ENCODE measurements at regions not wholly inside any gene's neighbourhood (a gene's known extent, or its start where the extent isn't known, plus 50 kb on each side); places are given as distances from the start of the nearest gene placed in this dataset.

DNA sequence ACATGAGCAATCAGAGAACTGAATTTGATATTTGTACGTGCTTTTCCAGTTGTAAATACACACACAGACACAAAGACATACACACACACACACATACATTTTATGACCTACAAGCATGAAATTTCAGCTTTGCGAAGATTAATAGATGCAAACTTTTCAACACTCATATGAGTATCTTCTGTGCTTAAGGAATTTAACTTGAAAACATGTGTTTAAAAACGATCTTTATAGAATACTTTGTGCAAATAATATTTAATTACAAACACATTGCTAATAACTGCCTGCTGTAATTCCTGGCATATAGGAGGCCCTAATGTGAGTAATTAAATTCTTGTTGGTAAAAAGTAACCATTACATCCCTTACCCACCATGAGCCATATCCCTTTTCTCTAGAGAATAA, 107.7 kb upstream of the PLSCR5 start (continued):
- TF ChIP-seq, protein P1, sequence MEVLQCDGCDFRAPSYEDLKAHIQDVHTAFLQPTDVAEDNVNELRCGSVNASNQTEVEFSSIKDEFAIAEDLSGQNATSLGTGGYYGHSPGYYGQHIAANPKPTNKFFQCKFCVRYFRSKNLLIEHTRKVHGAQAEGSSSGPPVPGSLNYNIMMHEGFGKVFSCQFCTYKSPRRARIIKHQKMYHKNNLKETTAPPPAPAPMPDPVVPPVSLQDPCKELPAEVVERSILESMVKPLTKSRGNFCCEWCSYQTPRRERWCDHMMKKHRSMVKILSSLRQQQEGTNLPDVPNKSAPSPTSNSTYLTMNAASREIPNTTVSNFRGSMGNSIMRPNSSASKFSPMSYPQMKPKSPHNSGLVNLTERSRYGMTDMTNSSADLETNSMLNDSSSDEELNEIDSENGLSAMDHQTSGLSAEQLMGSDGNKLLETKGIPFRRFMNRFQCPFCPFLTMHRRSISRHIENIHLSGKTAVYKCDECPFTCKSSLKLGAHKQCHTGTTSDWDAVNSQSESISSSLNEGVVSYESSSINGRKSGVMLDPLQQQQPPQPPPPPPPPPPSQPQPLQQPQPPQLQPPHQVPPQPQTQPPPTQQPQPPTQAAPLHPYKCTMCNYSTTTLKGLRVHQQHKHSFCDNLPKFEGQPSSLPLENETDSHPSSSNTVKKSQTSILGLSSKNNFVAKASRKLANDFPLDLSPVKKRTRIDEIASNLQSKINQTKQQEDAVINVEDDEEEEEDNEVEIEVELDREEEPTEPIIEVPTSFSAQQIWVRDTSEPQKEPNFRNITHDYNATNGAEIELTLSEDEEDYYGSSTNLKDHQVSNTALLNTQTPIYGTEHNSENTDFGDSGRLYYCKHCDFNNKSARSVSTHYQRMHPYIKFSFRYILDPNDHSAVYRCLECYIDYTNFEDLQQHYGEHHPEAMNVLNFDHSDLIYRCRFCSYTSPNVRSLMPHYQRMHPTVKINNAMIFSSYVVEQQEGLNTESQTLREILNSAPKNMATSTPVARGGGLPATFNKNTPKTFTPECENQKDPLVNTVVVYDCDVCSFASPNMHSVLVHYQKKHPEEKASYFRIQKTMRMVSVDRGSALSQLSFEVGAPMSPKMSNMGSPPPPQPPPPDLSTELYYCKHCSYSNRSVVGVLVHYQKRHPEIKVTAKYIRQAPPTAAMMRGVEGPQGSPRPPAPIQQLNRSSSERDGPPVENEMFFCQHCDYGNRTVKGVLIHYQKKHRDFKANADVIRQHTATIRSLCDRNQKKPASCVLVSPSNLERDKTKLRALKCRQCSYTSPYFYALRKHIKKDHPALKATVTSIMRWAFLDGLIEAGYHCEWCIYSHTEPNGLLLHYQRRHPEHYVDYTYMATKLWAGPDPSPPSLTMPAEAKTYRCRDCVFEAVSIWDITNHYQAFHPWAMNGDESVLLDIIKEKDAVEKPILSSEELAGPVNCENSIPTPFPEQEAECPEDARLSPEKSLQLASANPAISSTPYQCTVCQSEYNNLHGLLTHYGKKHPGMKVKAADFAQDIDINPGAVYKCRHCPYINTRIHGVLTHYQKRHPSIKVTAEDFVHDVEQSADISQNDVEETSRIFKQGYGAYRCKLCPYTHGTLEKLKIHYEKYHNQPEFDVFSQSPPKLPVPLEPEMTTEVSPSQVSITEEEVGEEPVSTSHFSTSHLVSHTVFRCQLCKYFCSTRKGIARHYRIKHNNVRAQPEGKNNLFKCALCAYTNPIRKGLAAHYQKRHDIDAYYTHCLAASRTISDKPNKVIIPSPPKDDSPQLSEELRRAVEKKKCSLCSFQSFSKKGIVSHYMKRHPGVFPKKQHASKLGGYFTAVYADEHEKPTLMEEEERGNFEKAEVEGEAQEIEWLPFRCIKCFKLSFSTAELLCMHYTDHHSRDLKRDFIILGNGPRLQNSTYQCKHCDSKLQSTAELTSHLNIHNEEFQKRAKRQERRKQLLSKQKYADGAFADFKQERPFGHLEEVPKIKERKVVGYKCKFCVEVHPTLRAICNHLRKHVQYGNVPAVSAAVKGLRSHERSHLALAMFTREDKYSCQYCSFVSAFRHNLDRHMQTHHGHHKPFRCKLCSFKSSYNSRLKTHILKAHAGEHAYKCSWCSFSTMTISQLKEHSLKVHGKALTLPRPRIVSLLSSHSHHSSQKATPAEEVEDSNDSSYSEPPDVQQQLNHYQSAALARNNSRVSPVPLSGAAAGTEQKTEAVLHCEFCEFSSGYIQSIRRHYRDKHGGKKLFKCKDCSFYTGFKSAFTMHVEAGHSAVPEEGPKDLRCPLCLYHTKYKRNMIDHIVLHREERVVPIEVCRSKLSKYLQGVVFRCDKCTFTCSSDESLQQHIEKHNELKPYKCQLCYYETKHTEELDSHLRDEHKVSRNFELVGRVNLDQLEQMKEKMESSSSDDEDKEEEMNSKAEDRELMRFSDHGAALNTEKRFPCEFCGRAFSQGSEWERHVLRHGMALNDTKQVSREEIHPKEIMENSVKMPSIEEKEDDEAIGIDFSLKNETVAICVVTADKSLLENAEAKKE (CRISPR knock-in tag; IDR thresholded peaks at IDR 0.05), result no peak
- TF ChIP-seq POLR2AphosphoS5 (IDR thresholded peaks at IDR 0.05; ENCODE audit: low read depth) (no peak), NANOG (IDR thresholded peaks at IDR 0.05; ENCODE audit: borderline replicate concordance) (no peak), JUNB (IDR thresholded peaks at IDR 0.05; ENCODE audit: unreplicated experiment) (no peak), CREB1 (CRISPR knock-in tag; IDR thresholded peaks at IDR 0.05; ENCODE audit: low read depth) (no peak)

DNA sequence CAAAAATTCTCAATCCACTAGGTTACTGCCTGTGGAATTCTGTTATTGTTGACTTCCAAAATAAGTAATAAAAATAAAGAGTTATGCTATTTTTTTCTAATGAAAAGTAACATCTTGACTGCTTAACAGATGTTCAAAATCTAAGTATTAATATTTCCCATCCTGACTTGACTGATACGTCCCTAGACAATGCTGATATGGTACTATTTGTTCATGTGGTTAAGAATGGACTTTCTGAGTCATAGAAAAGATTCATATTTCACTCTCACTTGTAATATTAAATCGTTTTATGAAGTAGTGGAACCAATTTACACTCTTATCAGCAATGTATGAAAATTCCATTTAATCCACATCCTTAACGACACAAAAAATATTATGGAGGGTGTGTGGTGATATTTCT, 104.8 kb upstream of the PLSCR5 start:
- Histone ChIP-seq H3K79me2 (replicated peaks; ENCODE audit: insufficient read depth) (no peaks in the 10 kb centered on the region), H3K4me3 (no peak overlapping the region), H3F3A (replicated peaks; ENCODE audit: low read depth) (no peaks in the 10 kb centered on the region), H3K36me3 (ENCODE audit: insufficient read depth) (no peaks in the 10 kb centered on the region), H2AFZ (no peak overlapping the region), H3K9me2 (ENCODE audit: insufficient read depth) (peaks cover 8% of the 10 kb centered on the region; the same call in 1 of the 2 replicates), H3K27ac (ENCODE audit: low read depth) (no peak overlapping the region), H3K4me2 (no peak overlapping the region), H4K20me1 (replicated peaks; ENCODE audit: insufficient read depth) (no peaks in the 10 kb centered on the region), H3K27me3 (ENCODE audit: insufficient read depth) (no peaks in the 10 kb centered on the region), H3K4me1 (ENCODE audit: insufficient read depth) (no peaks in the 10 kb centered on the region)
- no peak overlapping the region for H3K4me3 Mint-ChIP-seq
- TF ChIP-seq EZH2 (IDR thresholded peaks at IDR 0.05; ENCODE audit: low read depth, unreplicated experiment), result no peak
- TF ChIP-seq ZNF114 (CRISPR knock-in tag; IDR thresholded peaks at IDR 0.05), result no peak
- TF ChIP-seq, protein P1 (CRISPR knock-in tag; IDR thresholded peaks at IDR 0.05), result no peak
- ATAC-seq (no peak), DNase-seq (ENCODE audit: low spot score) (no peak)
- H3K9me3 Mint-ChIP-seq, result no peaks in the 10 kb centered on the region
- no peak overlapping the region for H3K27ac Mint-ChIP-seq
- no peaks in the 10 kb centered on the region for H3K27me3 Mint-ChIP-seq (ENCODE audit: insufficient read depth, low read depth, poor library complexity)
- H3K4me1 Mint-ChIP-seq, result peaks cover 3% of the 10 kb centered on the region; the same call in 2 of the 3 replicates
- no peaks in the 10 kb centered on the region for H3K36me3 Mint-ChIP-seq (ENCODE audit: low read depth)
